HUES64 (cell line): ENCODE measurements at regions not wholly inside any gene's neighbourhood (a gene's known extent, or its start where the extent isn't known, plus 50 kb on each side); places are given as distances from the start of the nearest gene placed in this dataset.

Experiments used
- H3K27ac ChIP-seq: 2 replicates; pipeline ENCODE4 v1.7.0; 2013; ENCODE audit warnings: low read depth, low read length, inconsistent platforms
- H3K27me3 ChIP-seq: 2 replicates; pipeline ENCODE4 v1.6.1; 2013; ENCODE audit warnings: mild to moderate bottlenecking, low read length; ENCODE audit not compliant: insufficient read depth
- H3K36me3 ChIP-seq: 2 replicates; pipeline ENCODE4 v1.6.1; 2013; ENCODE audit warnings: mild to moderate bottlenecking, low read length; ENCODE audit not compliant: insufficient read depth
- H3K4me1 ChIP-seq: 2 replicates; pipeline ENCODE4 v1.6.1; 2013; ENCODE audit warnings: mild to moderate bottlenecking, low read length, moderate library complexity; ENCODE audit not compliant: insufficient read depth
- H3K4me3 ChIP-seq: 2 replicates; pipeline ENCODE4 v1.5.1; 2013; ENCODE audit warnings: mild to moderate bottlenecking, low read length, moderate library complexity
- H3K9ac ChIP-seq: 2 replicates; pipeline ENCODE4 v1.6.1; 2013; ENCODE audit warnings: mild to moderate bottlenecking, low read depth, low read length
- H3K9me3 ChIP-seq: 2 replicates; pipeline ENCODE4 v1.6.1; 2013; ENCODE audit warnings: low read depth, low read length; ENCODE audit not compliant: insufficient read depth
- WGBS: fragments of 150-250, 120-280 bp; methylation state at CpG from one replicate; pipeline ENCODE4 v1.1.7; 2013; ENCODE audit warnings: missing lambda C conversion rate; 5-methylcytosine and 5-hydroxymethylcytosine counted together

DNA sequence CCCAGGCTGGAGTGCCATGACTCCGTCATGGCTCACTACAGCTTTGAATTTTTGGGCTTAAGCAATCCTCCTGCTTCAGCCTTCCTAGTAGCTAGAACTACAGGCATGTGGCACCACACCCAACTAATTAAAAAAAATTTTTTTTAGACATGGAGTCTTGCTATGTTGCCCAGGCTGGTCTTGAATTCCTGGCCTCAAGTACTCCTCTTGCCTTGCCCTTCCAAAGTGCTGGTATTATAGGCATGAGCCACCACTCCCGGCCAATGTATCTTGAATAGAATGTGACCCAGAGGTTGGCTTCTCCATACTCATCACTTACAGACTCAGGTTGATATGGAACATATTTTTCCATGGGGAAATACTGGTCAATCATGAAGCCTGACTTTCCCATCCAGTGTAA lies 51.2 kb upstream of the JAK2 start:
- Histone ChIP-seq H3K4me3 (no peak overlapping the region), H3K27ac (no peak overlapping the region), H3K36me3 (no peaks in the 10 kb centered on the region), H3K9ac (no peak overlapping the region), H3K9me3 (no peaks in the 10 kb centered on the region), H3K4me1 (0 out of 2 replicates have a peak, but pooled peaks cover 8% of the 10 kb centered on the region), H3K27me3 (no peaks in the 10 kb centered on the region)
- WGBS = 94% methylated on average over 1 of the region's 2 CpGs

DNA sequence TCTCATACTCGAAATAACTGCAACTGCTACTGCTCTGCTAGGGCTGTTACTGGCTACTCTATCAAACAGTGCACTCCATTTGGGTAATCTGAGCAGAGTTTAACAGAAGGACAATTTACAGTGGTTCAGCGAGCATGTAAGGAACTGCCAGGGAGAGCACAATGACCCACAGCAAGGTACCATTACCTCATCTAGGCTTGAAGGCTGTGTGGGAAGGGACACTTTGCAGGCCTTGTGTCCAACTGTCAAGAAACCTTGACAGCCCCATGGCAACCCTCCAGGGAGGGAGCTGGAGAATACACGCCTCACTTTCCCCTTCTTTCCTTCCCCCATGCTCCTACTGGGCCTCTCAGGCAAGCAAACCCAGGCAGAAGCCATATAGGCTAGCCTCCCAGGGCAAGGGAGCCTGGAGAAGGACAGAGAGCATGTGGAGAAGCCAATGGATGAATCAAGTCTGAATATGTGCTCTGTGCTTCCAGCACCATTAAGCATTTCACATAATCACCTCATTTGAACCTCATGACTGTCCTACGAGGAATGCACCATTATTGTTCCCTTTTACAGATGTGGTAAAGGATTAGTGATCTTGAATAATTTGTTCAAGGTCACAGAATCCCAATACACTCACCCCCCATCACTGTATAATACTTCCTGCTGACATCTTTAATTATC lies 49.9 kb upstream of the JAK2 start:
- Histone ChIP-seq H3K27me3 (no peaks in the 10 kb centered on the region), H3K4me1 (0 out of 2 replicates have a peak, but pooled peaks cover 8% of the 10 kb centered on the region)
- 86% methylated on average over 3 of the region's 4 CpGs for WGBS

More for the DNA sequence above, 49.9 kb upstream of the JAK2 start:
- Histone ChIP-seq H3K36me3 (no peaks in the 10 kb centered on the region), H3K9me3 (no peaks in the 10 kb centered on the region), H3K9ac (no peak overlapping the region), H3K27ac (no peak overlapping the region), H3K4me3 (no peak overlapping the region)
